ENCODE measurements at regions not wholly inside any gene's neighbourhood (a gene's known extent, or its start where the extent isn't known, plus 50 kb on each side); places are given as distances from the start of the nearest gene placed in this dataset.

- no peak for TF ChIP-seq MEIS1 (CRISPR knock-in tag; IDR thresholded peaks at IDR 0.05; ENCODE audit: borderline replicate concordance)
- TF ChIP-seq KDM5B (CRISPR knock-in tag; IDR thresholded peaks at IDR 0.05; ENCODE audit: borderline replicate concordance): no peak
- no peak for TF ChIP-seq SMAD3 (CRISPR knock-in tag; IDR thresholded peaks at IDR 0.05)
- TF ChIP-seq CTCF (CRISPR knock-in tag; IDR thresholded peaks at IDR 0.05): no peak
- no peak for TF ChIP-seq ZKSCAN8 (CRISPR knock-in tag; IDR thresholded peaks at IDR 0.05; ENCODE audit: borderline replicate concordance)
- TF ChIP-seq ARID2 (CRISPR knock-in tag; IDR thresholded peaks at IDR 0.05; ENCODE audit: borderline replicate concordance): no peak
- TF ChIP-seq MYC (CRISPR knock-in tag; IDR thresholded peaks at IDR 0.05; ENCODE audit: borderline replicate concordance): no peak
- no peak for TF ChIP-seq CHD2 (IDR thresholded peaks at IDR 0.05; ENCODE audit: low read depth, low read length)
- TF ChIP-seq, protein P1, sequence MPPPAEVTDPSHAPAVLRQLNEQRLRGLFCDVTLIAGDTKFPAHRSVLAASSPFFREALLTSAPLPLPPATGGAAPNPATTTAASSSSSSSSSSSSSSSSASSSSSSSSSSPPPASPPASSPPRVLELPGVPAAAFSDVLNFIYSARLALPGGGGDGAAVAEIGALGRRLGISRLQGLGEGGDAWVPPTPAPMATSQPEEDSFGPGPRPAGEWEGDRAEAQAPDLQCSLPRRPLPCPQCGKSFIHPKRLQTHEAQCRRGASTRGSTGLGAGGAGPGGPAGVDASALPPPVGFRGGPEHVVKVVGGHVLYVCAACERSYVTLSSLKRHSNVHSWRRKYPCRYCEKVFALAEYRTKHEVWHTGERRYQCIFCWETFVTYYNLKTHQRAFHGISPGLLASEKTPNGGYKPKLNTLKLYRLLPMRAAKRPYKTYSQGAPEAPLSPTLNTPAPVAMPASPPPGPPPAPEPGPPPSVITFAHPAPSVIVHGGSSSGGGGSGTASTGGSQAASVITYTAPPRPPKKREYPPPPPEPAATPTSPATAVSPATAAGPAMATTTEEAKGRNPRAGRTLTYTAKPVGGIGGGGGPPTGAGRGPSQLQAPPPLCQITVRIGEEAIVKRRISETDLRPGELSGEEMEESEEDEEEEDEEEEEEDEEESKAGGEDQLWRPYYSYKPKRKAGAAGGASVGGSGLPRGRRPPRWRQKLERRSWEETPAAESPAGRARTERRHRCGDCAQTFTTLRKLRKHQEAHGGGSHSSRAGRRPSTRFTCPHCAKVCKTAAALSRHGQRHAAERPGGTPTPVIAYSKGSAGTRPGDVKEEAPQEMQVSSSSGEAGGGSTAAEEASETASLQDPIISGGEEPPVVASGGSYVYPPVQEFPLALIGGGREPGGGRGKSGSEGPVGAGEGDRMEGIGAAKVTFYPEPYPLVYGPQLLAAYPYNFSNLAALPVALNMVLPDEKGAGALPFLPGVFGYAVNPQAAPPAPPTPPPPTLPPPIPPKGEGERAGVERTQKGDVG (CRISPR knock-in tag; IDR thresholded peaks at IDR 0.05; ENCODE audit: borderline replicate concordance): no peak
- TF ChIP-seq, protein P2, sequence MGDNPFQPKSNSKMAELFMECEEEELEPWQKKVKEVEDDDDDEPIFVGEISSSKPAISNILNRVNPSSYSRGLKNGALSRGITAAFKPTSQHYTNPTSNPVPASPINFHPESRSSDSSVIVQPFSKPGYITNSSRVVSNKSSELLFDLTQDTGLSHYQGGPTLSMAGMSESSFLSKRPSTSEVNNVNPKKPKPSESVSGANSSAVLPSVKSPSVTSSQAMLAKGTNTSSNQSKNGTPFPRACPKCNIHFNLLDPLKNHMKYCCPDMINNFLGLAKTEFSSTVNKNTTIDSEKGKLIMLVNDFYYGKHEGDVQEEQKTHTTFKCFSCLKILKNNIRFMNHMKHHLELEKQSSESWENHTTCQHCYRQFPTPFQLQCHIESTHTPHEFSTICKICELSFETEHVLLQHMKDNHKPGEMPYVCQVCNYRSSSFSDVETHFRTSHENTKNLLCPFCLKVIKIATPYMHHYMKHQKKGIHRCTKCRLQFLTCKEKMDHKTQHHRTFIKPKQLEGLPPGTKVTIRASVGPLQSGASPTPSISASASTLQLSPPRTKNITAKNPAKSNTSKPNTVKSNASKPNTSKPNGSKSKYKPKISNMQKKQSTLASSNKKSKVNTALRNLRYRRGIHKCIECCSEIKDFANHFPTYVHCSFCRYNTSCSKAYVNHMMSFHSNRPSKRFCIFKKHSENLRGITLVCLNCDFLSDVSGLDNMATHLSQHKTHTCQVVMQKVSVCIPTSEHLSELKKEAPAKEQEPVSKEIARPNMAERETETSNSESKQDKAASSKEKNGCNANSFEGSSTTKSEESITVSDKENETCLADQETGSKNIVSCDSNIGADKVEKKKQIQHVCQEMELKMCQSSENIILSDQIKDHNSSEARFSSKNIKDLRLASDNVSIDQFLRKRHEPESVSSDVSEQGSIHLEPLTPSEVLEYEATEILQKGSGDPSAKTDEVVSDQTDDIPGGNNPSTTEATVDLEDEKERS (CRISPR knock-in tag; IDR thresholded peaks at IDR 0.05): no peak
- TF ChIP-seq PRDM15 (CRISPR knock-in tag; IDR thresholded peaks at IDR 0.05): no peak
These were observed 50.1 kb upstream of the STT3B start for GRCh38 chr3:31482493-31483200.

Data from HepG2 (cell line).